ENCODE measurements at regions not wholly inside any gene's neighbourhood (a gene's known extent, or its start where the extent isn't known, plus 50 kb on each side); places are given as distances from the start of the nearest gene placed in this dataset.

DNA sequence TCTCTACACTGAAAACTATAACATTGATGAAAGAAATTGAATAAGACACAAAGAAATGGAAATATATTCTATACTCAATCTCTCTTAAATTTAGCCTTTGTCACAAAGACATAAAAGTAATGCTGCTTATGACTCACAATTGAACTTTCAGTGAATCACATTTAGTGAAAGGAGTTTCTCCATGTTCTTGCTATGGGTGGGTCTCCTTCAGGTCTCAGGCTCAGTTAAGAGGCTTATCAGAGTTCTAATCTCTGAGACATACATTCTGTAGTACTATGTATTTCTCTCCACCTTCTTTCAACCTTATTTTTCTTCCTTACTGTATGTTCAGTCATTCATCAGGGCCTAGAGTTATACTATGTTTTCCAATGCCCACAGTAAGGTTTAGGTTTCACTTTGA, 220.9 kb downstream of the DTHD1 start:
- H4K20me1 ChIP-seq (ENCODE audit: insufficient read depth, low read length): no peaks in the 10 kb centered on the region
- Mint-ChIP-seq H3K36me3 (no peaks in the 10 kb centered on the region), H3K27me3 (ENCODE audit: low read depth in 3 of 3) (peaks cover 0 to 1% (median 0%) of the 10 kb centered on the region in 3 donors), H3K27ac (no peak overlapping the region), H3K9me3 (peaks cover 0 to 4% (median 0%) of the 10 kb centered on the region in 7 donors), H3K4me1 (no peaks in the 10 kb centered on the region), H3K4me3 (no peak overlapping the region)
- no peaks in the 10 kb centered on the region for H3K36me3 ChIP-seq (replicated peaks in 1 of 2; ENCODE audit: control insufficient read depth in 1 of 2, insufficient read depth in 2 of 2, low read length in 2 of 2)
- no peaks in the 10 kb centered on the region for H3K9me3 ChIP-seq (replicated peaks in 1 of 2; ENCODE audit: control insufficient read depth in 1 of 2, insufficient read depth in 1 of 2, low read length in 2 of 2)
- H3K4me2 ChIP-seq (replicated peaks; ENCODE audit: extremely low read depth, low read length, poor library complexity, severe bottlenecking): no peak overlapping the region
- no peak for DNase-seq
- H3K9ac ChIP-seq (ENCODE audit: insufficient read depth, low read length, poor library complexity, severe bottlenecking): no peak overlapping the region
- H2AFZ ChIP-seq (ENCODE audit: insufficient read depth, low read depth, low read length, poor library complexity, severe bottlenecking): no peak overlapping the region
- intact Hi-C loops (cut with micrococcal nuclease): no loop called here
- TF ChIP-seq, protein P1, sequence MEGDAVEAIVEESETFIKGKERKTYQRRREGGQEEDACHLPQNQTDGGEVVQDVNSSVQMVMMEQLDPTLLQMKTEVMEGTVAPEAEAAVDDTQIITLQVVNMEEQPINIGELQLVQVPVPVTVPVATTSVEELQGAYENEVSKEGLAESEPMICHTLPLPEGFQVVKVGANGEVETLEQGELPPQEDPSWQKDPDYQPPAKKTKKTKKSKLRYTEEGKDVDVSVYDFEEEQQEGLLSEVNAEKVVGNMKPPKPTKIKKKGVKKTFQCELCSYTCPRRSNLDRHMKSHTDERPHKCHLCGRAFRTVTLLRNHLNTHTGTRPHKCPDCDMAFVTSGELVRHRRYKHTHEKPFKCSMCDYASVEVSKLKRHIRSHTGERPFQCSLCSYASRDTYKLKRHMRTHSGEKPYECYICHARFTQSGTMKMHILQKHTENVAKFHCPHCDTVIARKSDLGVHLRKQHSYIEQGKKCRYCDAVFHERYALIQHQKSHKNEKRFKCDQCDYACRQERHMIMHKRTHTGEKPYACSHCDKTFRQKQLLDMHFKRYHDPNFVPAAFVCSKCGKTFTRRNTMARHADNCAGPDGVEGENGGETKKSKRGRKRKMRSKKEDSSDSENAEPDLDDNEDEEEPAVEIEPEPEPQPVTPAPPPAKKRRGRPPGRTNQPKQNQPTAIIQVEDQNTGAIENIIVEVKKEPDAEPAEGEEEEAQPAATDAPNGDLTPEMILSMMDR (IDR thresholded peaks at IDR 0.05): no peak
- H3K27me3 ChIP-seq (ENCODE audit: control insufficient read depth in 2 of 2, insufficient read depth in 2 of 2, low read length in 2 of 2): no peaks in the 10 kb centered on the region
- H3K4me1 ChIP-seq (ENCODE audit: control insufficient read depth in 1 of 2, insufficient read depth in 2 of 2, low read length in 2 of 2): no peaks in the 10 kb centered on the region
- no peak overlapping the region for H3K27ac ChIP-seq (ENCODE audit: low read depth in 1 of 2, low read length in 2 of 2)
- H3K79me2 ChIP-seq (ENCODE audit: insufficient read depth, low read length): no peaks in the 10 kb centered on the region
- no peak overlapping the region for H3K4me3 ChIP-seq (replicated peaks in 1 of 3; ENCODE audit: low read depth in 2 of 3, low read length in 3 of 3)

- H3K36me3 Mint-ChIP-seq: no peaks in the 10 kb centered on the region
- peaks cover 0 to 2% (median 0%) of the 10 kb centered on the region in 3 donors for H3K27me3 Mint-ChIP-seq (ENCODE audit: low read depth in 3 of 3)
- H3K9me3 Mint-ChIP-seq: no peaks in the 10 kb centered on the region
- no peaks in the 10 kb centered on the region for H3K4me1 ChIP-seq (ENCODE audit: control insufficient read depth in 1 of 2, insufficient read depth in 2 of 2, low read length in 2 of 2)
- H3K4me2 ChIP-seq (replicated peaks; ENCODE audit: extremely low read depth, low read length, poor library complexity, severe bottlenecking): no peak overlapping the region
- TF ChIP-seq, protein P1 (IDR thresholded peaks at IDR 0.05): no peak
- no CpG with 5 or more reads among the region's 2 CpGs for WGBS (ENCODE audit: insufficient coverage)
- H3K9me3 ChIP-seq (replicated peaks in 1 of 2; ENCODE audit: control insufficient read depth in 1 of 2, insufficient read depth in 1 of 2, low read length in 2 of 2): no peaks in the 10 kb centered on the region
- no peaks in the 10 kb centered on the region for H3K36me3 ChIP-seq (replicated peaks in 1 of 2; ENCODE audit: control insufficient read depth in 1 of 2, insufficient read depth in 2 of 2, low read length in 2 of 2)
- H3K79me2 ChIP-seq (ENCODE audit: insufficient read depth, low read length): no peaks in the 10 kb centered on the region
- no peak overlapping the region for H3K9ac ChIP-seq (ENCODE audit: insufficient read depth, low read length, poor library complexity, severe bottlenecking)
- no peak overlapping the region for H3K27ac Mint-ChIP-seq
- no peak overlapping the region for H2AFZ ChIP-seq (ENCODE audit: insufficient read depth, low read depth, low read length, poor library complexity, severe bottlenecking)
- no peak overlapping the region for H3K27ac ChIP-seq (ENCODE audit: low read depth in 1 of 2, low read length in 2 of 2)
- H3K27me3 ChIP-seq (ENCODE audit: control insufficient read depth in 2 of 2, insufficient read depth in 2 of 2, low read length in 2 of 2): no peaks in the 10 kb centered on the region
- H3K4me3 ChIP-seq (replicated peaks in 1 of 3; ENCODE audit: low read depth in 2 of 3, low read length in 3 of 3): no peak overlapping the region
- no peak for DNase-seq
- no peaks in the 10 kb centered on the region for H4K20me1 ChIP-seq (ENCODE audit: insufficient read depth, low read length)
- intact Hi-C loops (cut with micrococcal nuclease): no loop called here
- H3K4me1 Mint-ChIP-seq: no peaks in the 10 kb centered on the region
- no peak overlapping the region for H3K4me3 Mint-ChIP-seq
Measured at GRCh38 chr4:36508394-36508793, 227.0 kb downstream of the DTHD1 start.
